K562 (cell line): ENCODE measurements at regions not wholly inside any gene's neighbourhood (a gene's known extent, or its start where the extent isn't known, plus 50 kb on each side); places are given as distances from the start of the nearest gene placed in this dataset.

ENCODE experiments used
- DPF2 ChIP-seq: fragments of 450-650 bp; IDR thresholded peaks from 2 replicates; pipeline ENCODE4 v1.6.1; 2016
- JUN ChIP-seq, 2 experiments: sonication (generic) in 1 of 2; formaldehyde crosslinking in 1 of 2; IDR thresholded peaks; 2 replicates each; pipeline versions ENCODE4 v1.6.1 to v1.8.0; 2012 to 2022; ENCODE audit warnings: borderline replicate concordance in 2 of 2, mild to moderate bottlenecking in 2 of 2, improper control_type of control experiment in 1 of 2, low read depth in 1 of 2, low read length in 1 of 2, missing genetic modification reagents in 1 of 2
- RBBP5 ChIP-seq: fragments of 200-600 bp; sonication (generic); IDR thresholded peaks from 2 replicates; pipeline ENCODE4 v1.6.1; 2012; ENCODE audit warnings: borderline replicate concordance, mild to moderate bottlenecking, low read length, control low read depth, inconsistent platforms; ENCODE audit not compliant: insufficient read depth, poor library complexity, severe bottlenecking
- SP1 ChIP-seq: sonication (generic); formaldehyde crosslinking; IDR thresholded peaks from 2 replicates; pipeline ENCODE4 v1.8.1; 2022; ENCODE audit warnings: mild to moderate bottlenecking, missing genetic modification reagents
- ZNF347 ChIP-seq: fragments of 450-650 bp; formaldehyde crosslinking; IDR thresholded peaks from 2 replicates; pipeline ENCODE4 v1.4.0; 2020; ENCODE audit warnings: low read depth, mild to moderate bottlenecking, moderate library complexity
- ZZZ3 ChIP-seq: fragments of 450-650 bp; IDR thresholded peaks from 2 replicates; pipeline ENCODE4 v1.6.1; 2016; ENCODE audit warnings: antibody characterized with exemption, mild to moderate bottlenecking, moderate library complexity
- TF ChIP-seq, protein P1 (sequence below): fragments of 250-450 bp; sonication (Bioruptor Pico); IDR thresholded peaks from 2 replicates; pipeline ENCODE4 v1.8.0; 2022; ENCODE audit warnings: inconsistent platforms, mild to moderate bottlenecking, moderate library complexity, borderline replicate concordance

DNA sequence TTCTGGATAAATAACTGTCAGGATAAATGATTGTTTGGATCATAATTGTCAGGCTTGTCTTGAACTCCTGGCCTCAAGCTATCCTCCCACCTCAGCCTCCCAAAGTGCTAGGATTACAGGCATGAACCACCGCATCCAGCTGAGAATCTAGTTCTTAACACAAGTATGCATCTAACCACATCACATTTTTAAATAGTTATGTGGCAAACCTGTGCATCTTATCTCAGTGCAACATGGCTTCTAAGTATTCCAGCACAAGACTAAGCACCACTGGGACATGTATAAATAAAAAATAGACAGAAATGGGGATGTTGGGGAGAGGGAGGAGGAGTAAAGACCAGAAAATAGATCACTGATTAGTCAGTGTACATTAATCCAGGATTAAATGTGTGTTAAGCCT, 74.7 kb upstream of the TBL1X start:
- no peak for TF ChIP-seq ZNF347 (CRISPR knock-in tag)
- TF ChIP-seq RBBP5: no peak
- TF ChIP-seq, protein P1, sequence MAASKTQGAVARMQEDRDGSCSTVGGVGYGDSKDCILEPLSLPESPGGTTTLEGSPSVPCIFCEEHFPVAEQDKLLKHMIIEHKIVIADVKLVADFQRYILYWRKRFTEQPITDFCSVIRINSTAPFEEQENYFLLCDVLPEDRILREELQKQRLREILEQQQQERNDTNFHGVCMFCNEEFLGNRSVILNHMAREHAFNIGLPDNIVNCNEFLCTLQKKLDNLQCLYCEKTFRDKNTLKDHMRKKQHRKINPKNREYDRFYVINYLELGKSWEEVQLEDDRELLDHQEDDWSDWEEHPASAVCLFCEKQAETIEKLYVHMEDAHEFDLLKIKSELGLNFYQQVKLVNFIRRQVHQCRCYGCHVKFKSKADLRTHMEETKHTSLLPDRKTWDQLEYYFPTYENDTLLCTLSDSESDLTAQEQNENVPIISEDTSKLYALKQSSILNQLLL: no peak
- TF ChIP-seq ZZZ3: no peak
- TF ChIP-seq DPF2: no peak
- TF ChIP-seq JUN (IDR thresholded peaks at IDR 0.05; ENCODE audit: borderline replicate concordance, low read depth, low read length): no peak
- TF ChIP-seq JUN (CRISPR knock-in tag; IDR thresholded peaks at IDR 0.05; ENCODE audit: borderline replicate concordance): no peak
- no peak for TF ChIP-seq SP1 (CRISPR knock-in tag)
